ENCODE measurements at regions not wholly inside any gene's neighbourhood (a gene's known extent, or its start where the extent isn't known, plus 50 kb on each side); places are given as distances from the start of the nearest gene placed in this dataset.

- Histone ChIP-seq H3K4me1 (ENCODE audit: control insufficient read depth, insufficient read depth, low read length) (no peaks in the 10 kb centered on the region), H3K36me3 (ENCODE audit: control insufficient read depth in 2 of 2, insufficient read depth in 1 of 2, low read length in 2 of 2) (no peaks in the 10 kb centered on the region), H3K9me3 (ENCODE audit: control insufficient read depth, insufficient read depth, low read depth, low read length) (no peaks in the 10 kb centered on the region), H3K4me3 (ENCODE audit: low read depth, low read length) (no peak overlapping the region), H3K27ac (ENCODE audit: extremely low read depth, low read depth, low read length) (no peak overlapping the region)
- TF ChIP-seq ZNF48 (tag by site-specific recombination; IDR thresholded peaks at IDR 0.05) (no peak), CTCF (tag by site-specific recombination; IDR thresholded peaks at IDR 0.05) (no peak), ZNF560 (tag by site-specific recombination; IDR thresholded peaks at IDR 0.05; ENCODE audit: borderline replicate concordance) (no peak), ZNF112 (tag by site-specific recombination; IDR thresholded peaks at IDR 0.05) (no peak), ZNF391 (tag by site-specific recombination; IDR thresholded peaks at IDR 0.05; ENCODE audit: borderline replicate concordance, low read depth) (no peak), IKZF3 (tag by site-specific recombination; IDR thresholded peaks at IDR 0.05) (no peak), ZNF394 (tag by site-specific recombination; IDR thresholded peaks at IDR 0.05; ENCODE audit: borderline replicate concordance) (no peak), ZNF184 (tag by site-specific recombination; IDR thresholded peaks at IDR 0.05) (no peak), ZNF660 (tag by site-specific recombination; IDR thresholded peaks at IDR 0.05) (no peak), ZNF366 (tag by site-specific recombination; conservative IDR thresholded peaks at IDR 0.05) (no peak), ZNF747 (tag by site-specific recombination; IDR thresholded peaks at IDR 0.05) (no peak), ZFP69B (tag by site-specific recombination; IDR thresholded peaks at IDR 0.05) (no peak), ZNF585B (tag by site-specific recombination; IDR thresholded peaks at IDR 0.05) (no peak), ZNF548 (tag by site-specific recombination; IDR thresholded peaks at IDR 0.05) (no peak), TSHZ1 (tag by site-specific recombination; IDR thresholded peaks at IDR 0.05; ENCODE audit: borderline replicate concordance) (no peak), ZNF174 (tag by site-specific recombination; IDR thresholded peaks at IDR 0.05) (no peak), ZNF501 (tag by site-specific recombination; IDR thresholded peaks at IDR 0.05) (no peak)
- TF ChIP-seq, protein P1, sequence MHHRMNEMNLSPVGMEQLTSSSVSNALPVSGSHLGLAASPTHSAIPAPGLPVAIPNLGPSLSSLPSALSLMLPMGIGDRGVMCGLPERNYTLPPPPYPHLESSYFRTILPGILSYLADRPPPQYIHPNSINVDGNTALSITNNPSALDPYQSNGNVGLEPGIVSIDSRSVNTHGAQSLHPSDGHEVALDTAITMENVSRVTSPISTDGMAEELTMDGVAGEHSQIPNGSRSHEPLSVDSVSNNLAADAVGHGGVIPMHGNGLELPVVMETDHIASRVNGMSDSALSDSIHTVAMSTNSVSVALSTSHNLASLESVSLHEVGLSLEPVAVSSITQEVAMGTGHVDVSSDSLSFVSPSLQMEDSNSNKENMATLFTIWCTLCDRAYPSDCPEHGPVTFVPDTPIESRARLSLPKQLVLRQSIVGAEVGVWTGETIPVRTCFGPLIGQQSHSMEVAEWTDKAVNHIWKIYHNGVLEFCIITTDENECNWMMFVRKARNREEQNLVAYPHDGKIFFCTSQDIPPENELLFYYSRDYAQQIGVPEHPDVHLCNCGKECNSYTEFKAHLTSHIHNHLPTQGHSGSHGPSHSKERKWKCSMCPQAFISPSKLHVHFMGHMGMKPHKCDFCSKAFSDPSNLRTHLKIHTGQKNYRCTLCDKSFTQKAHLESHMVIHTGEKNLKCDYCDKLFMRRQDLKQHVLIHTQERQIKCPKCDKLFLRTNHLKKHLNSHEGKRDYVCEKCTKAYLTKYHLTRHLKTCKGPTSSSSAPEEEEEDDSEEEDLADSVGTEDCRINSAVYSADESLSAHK (tag by site-specific recombination; IDR thresholded peaks at IDR 0.05): no peak
- ChIA-PET POLR2A (no interaction called here), CTCF (no interaction called here)
These were observed 1095.4 kb upstream of the EEF2KMT start for GRCh38 chr16:6192984-6193383.

- ChIA-PET POLR2A (no interaction called here), CTCF (no interaction called here)
- Histone ChIP-seq H3K4me1 (ENCODE audit: control insufficient read depth, insufficient read depth, low read length) (no peaks in the 10 kb centered on the region), H3K4me3 (ENCODE audit: low read depth, low read length) (no peak overlapping the region), H3K36me3 (ENCODE audit: control insufficient read depth in 2 of 2, insufficient read depth in 1 of 2, low read length in 2 of 2) (no peaks in the 10 kb centered on the region), H3K27ac (ENCODE audit: extremely low read depth, low read depth, low read length) (no peak overlapping the region), H3K9me3 (ENCODE audit: control insufficient read depth, insufficient read depth, low read depth, low read length) (no peaks in the 10 kb centered on the region)
- TF ChIP-seq ZNF747 (tag by site-specific recombination; IDR thresholded peaks at IDR 0.05) (no peak), ZNF76 (tag by site-specific recombination; IDR thresholded peaks at IDR 0.05; ENCODE audit: borderline replicate concordance, low read depth) (no peak), ZNF266 (tag by site-specific recombination; IDR thresholded peaks at IDR 0.05; ENCODE audit: low read depth) (no peak), HOXD13 (CRISPR knock-in tag; IDR thresholded peaks at IDR 0.05; ENCODE audit: borderline replicate concordance) (no peak), ZIC2 (tag by site-specific recombination; IDR thresholded peaks at IDR 0.05) (no peak), ELK4 (IDR thresholded peaks at IDR 0.05; ENCODE audit: borderline replicate concordance, low read depth, low read length) (no peak)
- TF ChIP-seq, protein P1 (tag by site-specific recombination; IDR thresholded peaks at IDR 0.05): no peak
- TF ChIP-seq, protein P2, sequence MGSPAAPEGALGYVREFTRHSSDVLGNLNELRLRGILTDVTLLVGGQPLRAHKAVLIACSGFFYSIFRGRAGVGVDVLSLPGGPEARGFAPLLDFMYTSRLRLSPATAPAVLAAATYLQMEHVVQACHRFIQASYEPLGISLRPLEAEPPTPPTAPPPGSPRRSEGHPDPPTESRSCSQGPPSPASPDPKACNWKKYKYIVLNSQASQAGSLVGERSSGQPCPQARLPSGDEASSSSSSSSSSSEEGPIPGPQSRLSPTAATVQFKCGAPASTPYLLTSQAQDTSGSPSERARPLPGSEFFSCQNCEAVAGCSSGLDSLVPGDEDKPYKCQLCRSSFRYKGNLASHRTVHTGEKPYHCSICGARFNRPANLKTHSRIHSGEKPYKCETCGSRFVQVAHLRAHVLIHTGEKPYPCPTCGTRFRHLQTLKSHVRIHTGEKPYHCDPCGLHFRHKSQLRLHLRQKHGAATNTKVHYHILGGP (tag by site-specific recombination; IDR thresholded peaks at IDR 0.05): no peak
These were observed 1094.9 kb upstream of the EEF2KMT start for GRCh38 chr16:6192532-6192931.

Data from HEK293 (cell line).